ENCODE measurements at regions not wholly inside any gene's neighbourhood (a gene's known extent, or its start where the extent isn't known, plus 50 kb on each side); places are given as distances from the start of the nearest gene placed in this dataset.
"Not testable (repeated sequence)": the region's sequence is repeated elsewhere in the genome, so short reads cannot be mapped to it uniquely, and the experiment has no call there.

DNA sequence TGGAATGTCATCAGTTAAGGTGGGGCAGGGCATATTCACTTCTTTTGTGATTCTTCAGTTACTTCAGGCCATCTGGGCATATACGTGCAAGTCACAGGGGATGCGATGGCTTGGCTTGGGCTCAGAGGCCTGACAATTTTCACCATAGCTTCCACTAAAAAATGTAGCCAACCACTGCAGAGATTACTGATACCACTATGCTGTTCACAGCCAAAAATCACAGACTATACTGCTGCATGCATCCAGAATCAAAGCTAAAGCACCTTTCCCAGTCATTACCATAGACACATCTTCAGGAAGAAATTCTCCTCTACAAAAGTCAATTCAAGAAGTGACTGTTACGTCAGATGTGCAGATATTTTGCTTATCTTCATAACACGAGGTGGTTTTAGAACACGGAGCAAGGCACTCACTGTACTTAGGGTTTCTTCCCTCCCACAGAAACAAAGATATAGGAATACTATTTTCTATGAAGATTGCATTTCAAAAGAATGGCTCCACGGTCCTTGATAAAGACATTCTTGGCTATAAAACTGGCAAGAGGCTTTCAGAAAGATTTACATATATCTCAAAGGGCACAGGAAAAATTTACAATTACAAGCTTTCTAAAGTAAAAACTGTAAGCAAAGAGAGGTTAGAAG is 1556.6 kb upstream of the PRR20A start:
- DNase-seq = no peak

DNA sequence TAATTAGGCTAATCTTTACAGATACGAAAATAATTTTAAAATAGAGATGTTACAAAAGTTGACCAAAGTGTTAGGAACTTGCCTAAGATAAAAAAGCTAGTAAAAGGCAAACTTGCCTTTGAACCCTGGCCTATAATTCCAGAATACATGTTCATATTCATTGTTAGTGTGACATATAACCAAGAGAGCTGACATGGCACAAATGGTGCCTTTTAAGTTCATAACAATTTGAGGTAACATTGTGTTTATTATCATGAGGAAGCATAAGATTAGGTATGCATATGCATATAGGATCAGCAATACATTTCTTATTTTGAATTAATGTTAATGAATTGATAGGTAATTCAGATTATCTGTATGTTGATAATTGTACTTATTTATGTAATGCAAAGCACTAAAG is 1537.9 kb upstream of the PRR20A start:
- no peak for DNase-seq

DNA sequence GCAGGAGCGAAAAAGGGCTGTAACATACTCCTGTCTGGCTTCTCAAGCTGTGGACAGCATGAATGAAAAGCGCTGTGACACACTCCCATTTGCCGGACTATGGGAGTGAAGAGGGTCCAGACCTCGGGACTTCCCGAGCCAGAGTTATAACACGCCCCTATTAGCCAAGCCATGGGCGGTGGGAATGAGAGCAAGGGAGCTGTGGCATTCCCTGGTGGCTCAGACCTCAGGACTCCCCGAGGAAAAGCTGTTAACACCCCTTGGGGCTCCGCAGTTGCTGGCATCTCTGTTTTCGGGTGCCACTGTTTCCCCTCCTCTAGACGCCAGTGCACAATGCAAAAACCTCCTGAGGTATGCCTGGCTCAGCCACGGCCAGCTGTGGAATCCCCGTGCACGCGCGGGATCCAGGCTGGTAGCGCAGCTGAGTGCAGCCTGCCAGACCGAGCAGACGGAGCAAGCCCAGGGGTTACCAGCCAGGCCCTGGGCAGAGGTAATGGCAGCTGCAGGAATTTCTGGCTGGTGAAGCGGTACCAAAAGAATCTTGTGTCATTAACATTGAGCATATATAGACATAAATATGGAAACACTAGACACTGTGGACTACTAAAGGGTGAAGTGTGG is 1534.6 kb upstream of the PRR20A start:
- no peak for DNase-seq

DNA sequence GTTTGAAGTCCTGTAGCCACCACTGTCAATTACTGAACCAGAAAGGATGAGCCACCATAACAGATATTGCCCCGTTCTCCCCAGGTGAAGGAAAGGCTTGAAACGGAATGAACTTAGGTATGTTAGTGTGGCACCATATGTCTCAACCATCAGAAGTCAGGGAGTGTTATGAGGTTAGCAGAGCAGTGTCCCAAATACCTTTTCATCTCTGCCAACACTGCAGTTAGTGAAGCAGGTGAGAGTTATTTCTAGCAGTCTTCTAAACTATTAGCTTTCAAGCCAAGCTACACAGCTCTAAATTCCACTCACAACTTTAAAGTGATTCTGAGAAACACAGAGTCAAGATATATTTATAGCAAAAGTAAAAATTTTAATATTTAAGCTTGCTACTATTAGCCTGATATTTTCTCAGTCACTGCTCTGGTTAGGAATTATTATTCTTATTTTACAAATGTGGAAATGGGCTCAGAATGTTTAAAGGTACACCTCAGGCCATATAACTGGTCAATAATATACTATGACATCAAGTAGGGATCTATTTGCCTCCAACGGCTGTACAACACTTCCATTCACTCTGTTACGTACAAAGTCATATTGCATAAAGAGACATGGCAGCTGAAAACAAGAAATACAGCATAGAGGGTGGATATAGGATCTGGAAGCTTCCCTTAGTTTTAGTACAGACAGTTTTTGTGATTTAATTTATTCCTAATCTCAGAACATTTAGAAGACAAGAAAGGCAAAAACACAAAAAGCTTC is 1527.1 kb upstream of the PRR20A start:
- DNase-seq = no peak

DNA sequence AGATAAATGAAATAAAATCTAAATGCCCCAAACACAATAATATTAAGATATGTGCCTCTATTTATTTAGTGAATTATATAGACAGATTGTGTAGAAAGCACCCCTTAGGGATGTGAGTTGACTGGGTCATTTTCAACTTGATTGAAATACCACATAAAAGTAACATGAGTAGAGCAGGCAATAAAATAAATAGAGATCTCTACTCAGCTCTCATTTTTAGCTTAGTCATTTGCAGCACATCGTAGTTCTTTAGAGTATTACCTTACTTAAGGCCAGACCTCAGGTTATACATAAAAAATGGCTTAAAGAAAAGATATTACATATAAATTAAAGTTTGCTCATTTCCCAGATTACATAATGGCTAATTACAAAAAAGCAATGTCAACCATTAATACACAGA is 1525.6 kb upstream of the PRR20A start:
- no peak for DNase-seq

DNA sequence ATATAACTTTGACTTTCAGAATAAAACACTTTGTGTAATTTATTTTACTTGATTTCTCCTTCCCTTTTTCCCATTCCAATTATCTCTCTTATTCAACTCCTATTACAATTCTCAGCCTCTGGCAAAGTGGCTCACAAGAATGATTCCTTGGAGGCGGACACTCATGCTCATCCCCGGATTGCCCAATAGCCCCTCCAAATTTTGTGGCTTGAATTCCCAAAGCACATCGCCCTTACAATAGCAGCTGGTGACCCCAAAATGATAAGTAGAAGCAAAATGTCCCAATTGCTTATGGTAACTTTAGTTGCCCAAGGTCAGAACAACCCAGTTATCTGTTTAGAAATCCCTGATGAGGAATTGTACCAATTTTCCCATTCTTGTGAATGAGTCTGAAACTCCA is 1523.5 kb upstream of the PRR20A start:
- DNase-seq = no peak

DNA sequence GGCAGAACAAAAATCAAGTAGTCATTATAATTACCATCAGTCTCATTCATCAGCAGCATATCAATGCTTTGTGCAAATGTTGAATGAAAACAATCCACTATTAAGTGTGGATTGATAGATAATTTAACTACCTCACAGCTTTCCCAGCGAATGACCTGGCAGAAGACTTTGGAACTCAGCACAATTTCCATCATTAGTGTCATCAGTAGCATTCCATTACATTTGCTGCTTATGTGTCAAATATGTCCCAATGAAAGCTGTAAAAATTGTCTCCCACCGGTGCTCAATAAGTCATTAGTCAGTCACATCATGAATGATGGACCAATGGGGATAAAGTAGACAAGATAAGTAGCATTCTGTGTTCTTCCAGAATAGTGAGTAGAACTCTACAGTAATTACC is 1513.5 kb upstream of the PRR20A start:
- no peak for DNase-seq

DNA sequence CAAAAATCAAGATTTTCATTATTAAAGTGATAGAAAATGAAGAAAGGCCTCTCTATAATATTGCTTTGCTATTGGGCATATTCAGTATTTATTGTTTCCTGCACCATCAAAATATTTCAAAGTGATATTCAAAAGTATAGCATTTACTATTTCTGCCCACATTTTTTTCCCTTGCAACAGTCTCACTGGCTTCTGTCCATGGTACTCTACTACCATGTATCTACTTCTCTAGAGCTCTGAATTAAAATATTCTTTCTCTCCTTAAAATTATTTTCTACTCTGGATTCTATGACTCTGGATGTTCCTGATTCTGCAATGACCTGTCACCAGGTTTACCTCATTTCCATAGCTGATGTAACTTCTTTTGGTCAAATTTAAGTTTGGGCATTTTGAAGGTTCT is 1508.3 kb upstream of the PRR20A start:
- no peak for DNase-seq

DNA sequence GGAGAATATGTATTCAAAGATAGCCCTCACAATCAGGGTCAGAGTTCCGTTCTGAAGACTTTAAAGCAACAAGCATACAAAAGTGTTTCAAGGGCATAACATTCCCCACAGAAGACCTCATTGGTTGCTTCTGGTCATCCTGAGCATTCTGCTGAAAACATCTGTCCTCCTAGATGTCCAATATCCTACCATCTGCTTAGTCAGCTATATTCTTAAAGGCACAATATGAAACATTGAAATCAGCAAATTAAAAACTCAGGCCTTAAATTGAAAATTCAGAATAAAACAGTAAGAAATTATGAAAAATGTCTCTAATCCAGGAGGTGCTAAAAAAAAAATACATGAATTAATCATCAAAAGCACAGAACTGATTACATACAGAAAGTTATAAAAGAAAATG is 1491.2 kb upstream of the PRR20A start:
- no peak for DNase-seq

DNA sequence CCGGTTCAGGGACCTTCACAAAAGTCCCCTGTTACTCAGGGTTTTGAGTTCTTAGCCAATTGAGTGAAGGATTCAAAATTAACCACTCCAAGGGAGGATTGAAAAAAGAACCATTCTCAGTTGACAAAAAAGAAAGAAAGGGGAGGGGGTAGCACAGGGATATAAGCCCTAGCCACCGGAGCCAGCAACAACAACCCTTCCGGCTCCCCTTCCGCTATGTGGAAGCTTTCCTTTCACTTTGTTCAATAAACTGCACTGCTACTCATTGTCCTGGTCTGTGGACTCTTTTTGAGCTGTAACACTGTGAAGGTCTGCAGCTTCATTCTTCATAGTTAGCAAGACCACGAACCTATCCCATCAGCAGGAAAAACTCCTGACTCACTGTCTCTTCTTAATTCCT is 1488.1 kb upstream of the PRR20A start:
- no peak for DNase-seq

DNA sequence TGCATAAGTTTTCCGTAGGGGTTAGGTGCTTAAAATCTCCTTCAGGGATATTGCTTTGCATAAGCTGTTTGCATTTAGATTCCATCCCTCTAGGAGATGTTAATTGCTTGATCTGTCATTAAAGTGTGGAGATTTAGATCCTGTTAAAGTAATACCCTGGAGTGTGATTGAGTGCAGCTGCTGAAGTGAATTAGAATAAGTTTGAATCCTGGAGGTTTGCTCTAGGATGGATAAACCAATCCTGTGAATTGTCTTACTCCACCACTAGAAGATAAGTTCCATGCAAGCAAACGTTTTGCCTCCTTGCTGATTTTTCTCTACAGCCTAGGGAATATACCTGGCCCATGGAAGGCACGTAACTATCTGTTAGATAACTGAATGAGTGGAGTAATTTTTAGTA is 1487.2 kb upstream of the PRR20A start:
- no peak for DNase-seq

DNA sequence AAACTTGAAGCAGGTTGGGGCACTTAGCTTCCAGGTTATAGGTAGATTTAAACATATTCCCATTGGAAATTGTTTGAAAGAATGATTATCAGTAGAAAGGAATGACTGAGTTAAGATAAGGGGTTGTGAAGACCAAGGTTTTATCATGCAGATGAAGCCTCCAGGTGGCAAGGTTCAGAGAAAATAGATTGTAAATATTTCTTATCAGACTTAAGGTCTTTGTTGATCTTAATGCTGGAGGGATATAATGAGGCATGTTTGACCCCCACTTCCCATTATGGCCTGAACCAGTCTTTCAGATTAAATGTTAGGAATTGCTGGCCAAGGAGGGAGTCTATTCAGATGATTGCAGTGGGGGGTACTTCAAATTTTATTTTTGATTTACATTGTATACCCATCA is 1486.5 kb upstream of the PRR20A start:
- no peak for DNase-seq

DNA sequence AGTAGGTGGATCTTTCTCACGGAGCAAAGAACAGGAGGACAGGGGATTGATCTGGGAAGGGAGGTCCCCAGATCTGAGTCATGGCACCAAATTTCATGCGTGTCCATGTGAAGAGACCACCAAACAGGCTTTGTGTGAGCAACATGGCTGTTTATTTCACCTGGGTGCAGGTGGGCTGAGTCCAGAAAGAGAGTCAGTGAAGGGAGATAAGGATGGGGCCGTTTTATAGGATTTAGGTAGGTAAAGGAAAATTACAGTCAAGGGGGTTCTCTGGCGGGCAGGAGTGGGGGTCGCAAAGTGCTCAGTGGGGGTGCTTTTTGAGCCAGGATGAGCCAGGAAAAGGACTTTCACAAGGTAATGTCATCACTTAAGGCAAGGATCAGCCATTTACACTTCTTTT is 1480.5 kb upstream of the PRR20A start:
- DNase-seq = not testable (repeated sequence)

DNA sequence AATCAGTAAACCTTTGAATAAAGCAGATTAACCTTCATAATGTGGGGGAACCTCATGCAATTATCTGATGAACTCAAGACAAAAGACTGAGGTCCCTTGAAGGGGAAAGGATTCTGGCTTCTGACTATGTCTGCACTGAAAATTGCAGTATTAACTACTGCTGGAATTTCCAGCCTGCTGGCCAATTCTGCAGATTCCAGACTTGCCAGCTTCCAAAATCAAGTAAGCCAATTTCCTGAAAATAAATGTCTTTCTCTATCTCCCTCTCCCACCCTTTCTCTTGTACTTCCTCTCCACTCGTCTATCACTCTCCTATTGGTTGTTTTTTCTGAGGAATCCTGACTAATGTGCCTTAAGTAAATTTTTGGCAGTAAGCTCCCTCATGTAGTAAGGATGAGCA is 1479.9 kb upstream of the PRR20A start:
- DNase-seq = no peak

DNA sequence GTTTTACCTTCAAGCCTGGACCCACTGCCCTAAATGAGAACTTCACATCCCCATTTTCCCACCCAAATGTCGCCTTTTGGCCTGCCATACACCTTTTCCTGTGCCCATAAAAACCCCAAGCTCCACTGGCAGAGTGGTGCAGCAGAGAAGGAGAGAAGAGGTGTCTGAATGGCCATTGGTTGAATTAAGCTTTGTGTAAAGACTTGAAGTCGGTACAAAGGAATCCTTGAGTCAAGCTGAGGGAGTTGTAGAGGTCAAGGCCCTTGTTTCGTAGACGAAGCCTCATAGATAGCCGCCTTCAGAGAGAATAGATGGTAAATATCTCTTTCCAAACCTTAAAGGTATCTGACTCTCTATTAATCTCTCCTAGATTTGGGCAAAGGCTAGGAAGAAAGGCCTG is 1479.2 kb upstream of the PRR20A start:
- no peak for DNase-seq

DNA sequence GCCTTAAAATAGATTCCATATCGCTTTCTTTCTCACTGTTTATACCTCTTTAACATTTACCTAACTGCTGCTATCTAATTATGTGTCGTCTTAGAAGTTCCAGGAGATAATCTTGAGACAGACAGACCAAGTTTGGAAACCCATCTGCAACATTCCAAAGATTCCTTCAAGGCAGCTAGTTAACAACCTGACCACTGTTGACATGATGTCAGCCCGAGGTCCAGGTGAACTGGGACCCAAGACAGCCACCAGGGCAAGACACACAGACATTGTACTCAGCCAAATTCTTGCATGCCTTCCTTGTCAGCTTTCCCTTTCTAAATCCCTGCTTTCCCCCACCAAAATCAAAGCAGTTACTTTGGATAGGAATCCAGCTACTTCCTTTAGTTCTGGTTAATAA is 1476.5 kb upstream of the PRR20A start:
- DNase-seq = no peak

DNA sequence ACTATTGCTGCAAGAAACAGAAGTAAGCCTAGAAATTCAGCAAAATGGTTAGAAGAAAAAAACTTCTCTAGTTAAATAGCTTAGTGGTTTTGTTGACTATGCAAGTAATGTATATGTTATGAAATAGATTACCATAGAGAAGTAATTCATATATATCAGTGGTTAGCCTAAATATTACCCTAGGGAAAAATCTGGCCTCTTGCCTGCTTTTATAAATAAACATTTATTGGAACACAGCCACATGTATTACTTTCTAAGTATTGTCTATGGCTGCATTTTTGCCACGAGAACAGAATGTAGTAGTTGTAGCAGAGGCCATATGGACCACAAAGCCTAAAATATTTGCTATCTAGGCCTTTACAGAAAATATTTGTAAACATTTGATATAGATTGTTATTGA is 1471.7 kb upstream of the PRR20A start:
- no peak for DNase-seq

DNA sequence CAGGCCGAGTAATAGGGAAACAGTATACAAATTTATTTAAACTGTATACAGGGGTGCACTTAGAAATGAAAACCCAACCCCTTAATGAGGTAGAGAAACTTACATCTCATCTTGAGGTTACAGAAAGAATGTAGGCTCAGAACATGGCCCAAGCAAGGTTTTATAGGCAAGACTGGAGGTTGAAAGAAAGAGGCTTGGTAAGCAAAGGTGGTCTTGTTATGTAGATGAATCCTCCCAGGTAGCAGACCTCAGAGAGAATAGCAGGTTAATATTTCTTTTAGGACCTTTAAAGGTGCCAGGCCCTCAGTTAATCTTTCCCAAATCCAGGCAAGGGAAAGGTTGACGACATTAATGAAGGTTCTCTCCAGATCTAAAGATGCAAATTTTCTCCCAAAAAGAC is 1466.8 kb upstream of the PRR20A start:
- DNase-seq = no peak

DNA sequence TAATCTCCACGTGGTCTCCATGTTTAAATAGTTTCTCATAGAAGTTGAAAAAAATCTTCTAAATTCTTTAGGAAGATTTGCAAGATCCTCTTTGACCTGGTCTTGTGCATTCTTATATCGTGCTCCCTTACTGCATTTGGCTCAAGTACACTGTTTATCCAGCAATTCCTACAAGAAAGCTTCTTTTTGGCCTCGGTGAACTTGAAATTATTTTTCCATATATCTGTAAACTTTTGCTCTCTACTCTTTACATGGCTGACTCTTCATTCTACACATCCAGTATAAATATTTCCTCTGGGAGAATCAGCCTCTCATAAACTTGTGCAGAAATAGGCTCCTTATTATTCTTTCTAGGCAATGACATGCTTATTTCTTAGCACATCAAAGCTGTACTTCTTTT is 1457.9 kb upstream of the PRR20A start:
- DNase-seq = no peak

DNA sequence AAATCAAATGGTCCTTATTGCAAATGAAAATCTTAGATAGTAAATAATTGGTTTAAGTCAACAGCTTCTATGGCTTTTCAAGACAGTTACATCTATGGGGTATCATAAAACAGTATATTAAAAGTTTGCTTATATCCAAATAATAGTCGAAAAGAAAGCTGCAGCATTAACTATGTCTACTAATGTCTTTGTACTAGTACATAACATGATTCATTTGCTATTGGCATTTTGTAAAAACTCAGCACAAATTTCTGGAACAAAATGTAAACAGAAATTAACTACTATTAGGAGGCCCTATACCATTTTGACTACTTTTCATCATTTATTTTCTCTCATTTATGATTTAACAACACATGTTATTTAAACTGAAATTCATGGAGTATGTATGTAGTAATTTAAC is 1435.2 kb upstream of the PRR20A start:
- no peak for DNase-seq

DNA sequence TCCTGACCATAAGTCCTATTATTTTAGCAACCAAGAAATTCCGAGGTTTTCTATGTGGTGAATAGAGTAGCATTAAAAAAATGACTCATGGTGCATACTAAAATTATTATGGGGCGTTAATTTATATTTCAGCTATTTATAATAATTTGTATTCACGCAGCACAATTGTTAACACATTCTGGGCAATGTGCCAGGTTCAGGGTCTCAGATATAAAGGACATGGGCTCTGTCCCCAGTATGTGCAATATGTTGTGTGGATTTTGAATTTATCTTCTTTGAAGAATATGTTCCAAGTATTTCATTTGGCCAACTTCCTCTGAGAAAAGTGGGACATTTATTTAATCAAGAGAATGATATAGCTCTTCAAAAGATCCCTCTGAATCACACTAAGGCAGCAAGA is 1434.7 kb upstream of the PRR20A start:
- no peak for DNase-seq

DNA sequence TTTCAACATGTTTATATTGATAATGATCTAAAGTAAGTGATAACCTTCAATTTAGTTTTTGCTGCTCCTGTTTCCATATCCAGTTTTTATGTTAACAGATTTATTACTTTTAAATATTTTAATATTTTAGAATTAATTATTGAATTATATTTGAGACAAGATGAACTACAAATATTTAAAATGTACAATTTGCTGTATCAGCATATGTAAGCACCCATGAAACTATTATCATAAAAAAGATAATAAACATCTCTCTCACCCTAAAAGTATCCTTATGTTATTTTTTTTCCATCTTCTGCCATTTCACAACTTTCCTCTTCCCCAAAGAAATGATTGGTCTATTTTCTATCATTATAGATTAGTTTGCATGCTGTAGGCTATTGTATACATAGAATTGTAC is 1426.6 kb upstream of the PRR20A start:
- DNase-seq = no peak

DNA sequence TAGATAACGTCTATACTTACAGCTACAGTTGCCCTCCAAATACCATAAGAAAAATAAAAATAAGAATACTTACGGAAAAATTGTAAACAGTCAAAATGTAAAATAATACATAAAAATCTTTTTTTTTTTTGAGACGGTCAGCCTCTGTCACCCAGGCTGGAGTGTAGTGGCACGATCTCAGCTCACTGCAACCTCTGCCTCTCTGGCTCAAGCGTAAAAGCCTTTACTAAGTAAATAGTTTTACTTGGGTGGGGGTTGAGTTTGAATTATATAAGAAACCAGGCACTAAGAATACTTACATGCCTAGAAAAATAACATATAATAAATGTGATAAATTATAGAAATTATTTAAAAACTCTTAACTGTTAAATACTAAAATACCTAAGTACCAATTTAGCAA is 1413.0 kb upstream of the PRR20A start:
- no peak for DNase-seq

DNA sequence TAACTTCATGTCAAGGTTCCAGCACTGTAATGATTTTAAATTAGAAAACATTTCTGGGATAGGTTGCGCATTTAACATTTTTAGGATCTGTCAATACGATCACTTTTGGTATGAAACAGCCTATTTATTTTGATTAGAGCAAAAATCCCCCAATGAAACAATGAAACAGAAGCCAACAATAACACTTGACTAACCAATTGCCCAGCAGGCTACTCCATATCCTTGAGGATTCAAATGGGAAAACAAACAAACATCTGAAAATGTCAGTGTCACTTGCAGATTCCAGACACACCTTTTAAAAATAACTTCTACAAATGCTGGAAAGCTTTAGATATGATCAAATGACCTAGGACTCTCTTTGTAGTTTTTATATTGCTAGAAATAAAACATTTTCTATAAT is 1412.5 kb upstream of the PRR20A start:
- DNase-seq = no peak

DNA sequence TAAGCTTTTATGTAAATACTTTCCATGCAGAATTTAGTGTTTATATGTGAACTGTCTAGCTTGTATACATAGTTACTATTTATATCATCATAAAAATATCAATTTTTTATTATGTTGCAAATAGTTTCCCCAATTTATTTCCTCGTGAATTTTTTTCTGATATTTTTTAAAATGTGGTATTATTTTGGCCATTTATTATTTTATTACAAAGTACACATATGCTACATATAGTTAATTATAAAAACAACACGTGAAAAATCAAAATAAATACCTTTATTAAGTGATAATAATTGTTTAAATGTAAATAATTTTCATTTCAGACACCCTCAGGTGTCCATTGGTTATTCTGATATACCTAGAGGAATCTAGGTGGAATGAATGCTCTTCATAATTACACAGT is 1394.9 kb upstream of the PRR20A start:
- no peak for DNase-seq

Data from T1000 (cell line).